ENCODE measurements at regions not wholly inside any gene's neighbourhood (a gene's known extent, or its start where the extent isn't known, plus 50 kb on each side); places are given as distances from the start of the nearest gene placed in this dataset.

- DNase-seq (ENCODE audit: low spot score), result no peak
- TF ChIP-seq CTCF (IDR thresholded peaks at IDR 0.05; ENCODE audit: extremely low read depth, missing control alignments), result no peak
Measured at GRCh38 chr5:54897001-54897400, 88.4 kb downstream of the ESM1 start.

GRCh38 chr5:54895816-54896341 lies 89.5 kb downstream of the ESM1 start:
- DNase-seq (ENCODE audit: low spot score), result no peak
- TF ChIP-seq CTCF (IDR thresholded peaks at IDR 0.05; ENCODE audit: extremely low read depth, missing control alignments), result no peak

- no peak for DNase-seq (ENCODE audit: low spot score)
- TF ChIP-seq CTCF (IDR thresholded peaks at IDR 0.05; ENCODE audit: extremely low read depth, missing control alignments), result no peak
Measured at GRCh38 chr5:54894957-54895815, 90.2 kb downstream of the ESM1 start.

GRCh38 chr5:54889826-54890225 lies 95.6 kb downstream of the ESM1 start:
- no peak for DNase-seq (ENCODE audit: low spot score)
- TF ChIP-seq CTCF (IDR thresholded peaks at IDR 0.05; ENCODE audit: extremely low read depth, missing control alignments), result no peak

GRCh38 chr5:54887663-54888062 lies 97.7 kb downstream of the ESM1 start:
- no peak for DNase-seq (ENCODE audit: low spot score)
- no peak for TF ChIP-seq CTCF (IDR thresholded peaks at IDR 0.05; ENCODE audit: extremely low read depth, missing control alignments)

GRCh38 chr5:54886866-54887265 lies 98.5 kb downstream of the ESM1 start:
- no peak for TF ChIP-seq CTCF (IDR thresholded peaks at IDR 0.05; ENCODE audit: extremely low read depth, missing control alignments)
- no peak for DNase-seq (ENCODE audit: low spot score)

- TF ChIP-seq CTCF (IDR thresholded peaks at IDR 0.05; ENCODE audit: extremely low read depth, missing control alignments), result no peak
- no peak for DNase-seq (ENCODE audit: low spot score)
Measured at GRCh38 chr5:54885636-54886035, 99.8 kb downstream of the ESM1 start.
